ENCODE measurements at regions not wholly inside any gene's neighbourhood (a gene's known extent, or its start where the extent isn't known, plus 50 kb on each side); places are given as distances from the start of the nearest gene placed in this dataset.

DNA sequence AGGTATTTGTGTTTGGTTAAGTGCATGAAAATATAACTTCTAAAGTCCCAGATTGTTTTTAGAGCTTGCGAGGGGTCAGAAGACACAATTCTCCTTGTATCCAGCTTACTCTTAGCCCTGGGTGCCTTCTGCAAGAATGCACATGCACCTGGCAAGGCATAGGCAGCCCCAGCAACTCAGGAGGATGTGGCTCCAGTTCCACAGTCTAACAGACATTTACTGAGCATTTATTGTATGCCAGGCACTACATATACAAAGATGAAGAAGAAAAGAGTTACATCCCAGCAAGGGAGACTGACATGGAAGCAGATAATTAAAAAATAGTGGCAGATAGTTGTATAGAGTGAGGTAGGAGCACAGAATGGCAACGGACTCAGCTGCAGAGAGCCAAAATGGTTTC lies 101.1 kb upstream of the FRY start:
- no peak overlapping the region for H3K27ac ChIP-seq (ENCODE audit: low read length)
- no peak overlapping the region for H3K4me3 ChIP-seq (ENCODE audit: low read depth in 1 of 2, low read length in 2 of 2)
- H3K36me3 ChIP-seq (ENCODE audit: control insufficient read depth in 1 of 2, insufficient read depth in 2 of 2, low read length in 2 of 2): no peaks in the 10 kb centered on the region
- H3K4me1 ChIP-seq (ENCODE audit: control insufficient read depth in 1 of 2, insufficient read depth in 2 of 2, low read length in 2 of 2): peaks cover 0 to 3% of the 10 kb centered on the region in 2 donors
- no peaks in the 10 kb centered on the region for H3K9me3 ChIP-seq (ENCODE audit: control insufficient read depth in 1 of 2, low read length in 2 of 2)
- no peaks in the 10 kb centered on the region for H3K27me3 ChIP-seq (ENCODE audit: low read depth, low read length)

GRCh38 chr13:31930901-31931522 lies 100.6 kb upstream of the FRY start:
- no peaks in the 10 kb centered on the region for H3K9me3 ChIP-seq (ENCODE audit: control insufficient read depth in 1 of 2, low read length in 2 of 2)
- no peak overlapping the region for H3K4me3 ChIP-seq (ENCODE audit: low read depth in 1 of 2, low read length in 2 of 2)
- no peaks in the 10 kb centered on the region for H3K27me3 ChIP-seq (ENCODE audit: low read depth, low read length)
- H3K27ac ChIP-seq (ENCODE audit: low read length): no peak overlapping the region
- no peaks in the 10 kb centered on the region for H3K36me3 ChIP-seq (ENCODE audit: control insufficient read depth in 1 of 2, insufficient read depth in 2 of 2, low read length in 2 of 2)
- H3K4me1 ChIP-seq (ENCODE audit: control insufficient read depth in 1 of 2, insufficient read depth in 2 of 2, low read length in 2 of 2): peaks cover 0 to 3% of the 10 kb centered on the region in 2 donors

- H3K27ac ChIP-seq (ENCODE audit: low read length): no peak overlapping the region
- no peaks in the 10 kb centered on the region for H3K9me3 ChIP-seq (ENCODE audit: control insufficient read depth in 1 of 2, low read length in 2 of 2)
- H3K36me3 ChIP-seq (ENCODE audit: control insufficient read depth in 1 of 2, insufficient read depth in 2 of 2, low read length in 2 of 2): no peaks in the 10 kb centered on the region
- H3K27me3 ChIP-seq (ENCODE audit: low read depth, low read length): no peaks in the 10 kb centered on the region
- H3K4me1 ChIP-seq (ENCODE audit: control insufficient read depth in 1 of 2, insufficient read depth in 2 of 2, low read length in 2 of 2): no peaks in the 10 kb centered on the region
- H3K4me3 ChIP-seq (ENCODE audit: low read depth in 1 of 2, low read length in 2 of 2): no peak overlapping the region
Observed at GRCh38 chr13:31937436-31937835, 94.1 kb upstream of the FRY start.

- peaks cover 0 to 9% of the 10 kb centered on the region in 2 donors for H3K4me1 ChIP-seq (ENCODE audit: control insufficient read depth in 1 of 2, insufficient read depth in 2 of 2, low read length in 2 of 2)
- no peak overlapping the region for H3K4me3 ChIP-seq (ENCODE audit: low read depth in 1 of 2, low read length in 2 of 2)
- H3K27me3 ChIP-seq (ENCODE audit: low read depth, low read length): no peaks in the 10 kb centered on the region
- H3K27ac ChIP-seq (ENCODE audit: low read length): no peak overlapping the region
- no peaks in the 10 kb centered on the region for H3K9me3 ChIP-seq (ENCODE audit: control insufficient read depth in 1 of 2, low read length in 2 of 2)
- no peaks in the 10 kb centered on the region for H3K36me3 ChIP-seq (ENCODE audit: control insufficient read depth in 1 of 2, insufficient read depth in 2 of 2, low read length in 2 of 2)
Observed at GRCh38 chr13:31940076-31940475, 91.5 kb upstream of the FRY start.

DNA sequence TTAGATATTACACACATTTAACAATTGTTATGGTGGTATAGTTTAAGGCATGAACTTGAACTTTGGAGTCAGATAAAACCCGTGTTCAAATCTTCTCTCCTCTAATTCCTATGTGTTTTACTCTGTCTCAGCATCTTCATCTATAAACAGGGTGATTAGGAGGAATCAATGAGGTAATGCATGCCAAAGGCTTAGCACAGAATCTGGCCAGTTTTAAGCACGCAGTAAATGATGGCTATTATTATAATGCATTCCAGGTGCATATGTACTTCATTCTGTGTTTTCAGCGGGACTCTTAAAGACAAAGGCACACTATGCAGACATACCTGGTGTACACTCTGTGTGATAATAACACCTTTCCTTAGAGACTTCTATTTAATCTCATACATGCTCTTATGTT lies 88.0 kb upstream of the FRY start:
- Histone ChIP-seq H3K4me3 (ENCODE audit: low read depth in 1 of 2, low read length in 2 of 2) (no peak overlapping the region), H3K4me1 (ENCODE audit: control insufficient read depth in 1 of 2, insufficient read depth in 2 of 2, low read length in 2 of 2) (peaks cover 0 to 14% of the 10 kb centered on the region in 2 donors), H3K27ac (ENCODE audit: low read length) (no peak overlapping the region), H3K36me3 (ENCODE audit: control insufficient read depth in 1 of 2, insufficient read depth in 2 of 2, low read length in 2 of 2) (no peaks in the 10 kb centered on the region), H3K27me3 (ENCODE audit: low read depth, low read length) (no peaks in the 10 kb centered on the region), H3K9me3 (ENCODE audit: control insufficient read depth in 1 of 2, low read length in 2 of 2) (no peaks in the 10 kb centered on the region)

- Histone ChIP-seq H3K4me1 (ENCODE audit: control insufficient read depth in 1 of 2, insufficient read depth in 2 of 2, low read length in 2 of 2) (peaks cover 0 to 14% of the 10 kb centered on the region in 2 donors), H3K4me3 (ENCODE audit: low read depth in 1 of 2, low read length in 2 of 2) (no peak overlapping the region), H3K9me3 (ENCODE audit: control insufficient read depth in 1 of 2, low read length in 2 of 2) (no peaks in the 10 kb centered on the region), H3K27ac (ENCODE audit: low read length) (no peak overlapping the region), H3K27me3 (ENCODE audit: low read depth, low read length) (no peaks in the 10 kb centered on the region), H3K36me3 (ENCODE audit: control insufficient read depth in 1 of 2, insufficient read depth in 2 of 2, low read length in 2 of 2) (no peaks in the 10 kb centered on the region)
Observed at GRCh38 chr13:31944262-31945160, 87.1 kb upstream of the FRY start.

GRCh38 chr13:31945202-31945961 lies 86.2 kb upstream of the FRY start:
- no peaks in the 10 kb centered on the region for H3K9me3 ChIP-seq (ENCODE audit: control insufficient read depth in 1 of 2, low read length in 2 of 2)
- H3K27ac ChIP-seq (ENCODE audit: low read length): no peak overlapping the region
- no peaks in the 10 kb centered on the region for H3K36me3 ChIP-seq (ENCODE audit: control insufficient read depth in 1 of 2, insufficient read depth in 2 of 2, low read length in 2 of 2)
- no peaks in the 10 kb centered on the region for H3K27me3 ChIP-seq (ENCODE audit: low read depth, low read length)
- peaks cover 0 to 14% of the 10 kb centered on the region in 2 donors for H3K4me1 ChIP-seq (ENCODE audit: control insufficient read depth in 1 of 2, insufficient read depth in 2 of 2, low read length in 2 of 2)
- H3K4me3 ChIP-seq (ENCODE audit: low read depth in 1 of 2, low read length in 2 of 2): no peak overlapping the region

GRCh38 chr13:31946091-31946770 lies 85.3 kb upstream of the FRY start:
- no peaks in the 10 kb centered on the region for H3K9me3 ChIP-seq (ENCODE audit: control insufficient read depth in 1 of 2, low read length in 2 of 2)
- H3K4me3 ChIP-seq (ENCODE audit: low read depth in 1 of 2, low read length in 2 of 2): no peak overlapping the region
- H3K27me3 ChIP-seq (ENCODE audit: low read depth, low read length): no peaks in the 10 kb centered on the region
- no peak overlapping the region for H3K27ac ChIP-seq (ENCODE audit: low read length)
- H3K36me3 ChIP-seq (ENCODE audit: control insufficient read depth in 1 of 2, insufficient read depth in 2 of 2, low read length in 2 of 2): no peaks in the 10 kb centered on the region
- peaks cover 0 to 14% of the 10 kb centered on the region in 2 donors for H3K4me1 ChIP-seq (ENCODE audit: control insufficient read depth in 1 of 2, insufficient read depth in 2 of 2, low read length in 2 of 2)

DNA sequence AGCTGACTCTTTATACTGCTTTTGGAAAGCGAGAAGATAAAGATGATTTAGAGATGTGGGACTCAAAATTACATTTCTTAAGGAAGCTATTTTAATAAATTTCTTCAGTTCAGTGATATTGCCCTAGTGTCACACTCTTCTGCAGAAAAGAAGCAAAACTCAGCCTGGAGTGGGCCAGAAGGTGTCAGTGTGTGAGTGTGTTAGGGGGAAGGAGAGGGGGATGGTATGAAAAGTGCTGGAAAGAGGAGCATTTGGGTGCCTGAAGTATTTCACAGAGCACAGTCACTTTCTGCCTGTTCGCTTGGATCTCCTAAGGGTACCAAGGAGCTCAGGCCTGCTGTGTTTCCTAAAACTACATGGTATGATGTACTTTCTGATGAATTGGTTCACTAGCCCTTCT lies 84.5 kb upstream of the FRY start:
- Histone ChIP-seq H3K36me3 (ENCODE audit: control insufficient read depth in 1 of 2, insufficient read depth in 2 of 2, low read length in 2 of 2) (no peaks in the 10 kb centered on the region), H3K4me1 (ENCODE audit: control insufficient read depth in 1 of 2, insufficient read depth in 2 of 2, low read length in 2 of 2) (peaks cover 0 to 14% of the 10 kb centered on the region in 2 donors), H3K9me3 (ENCODE audit: control insufficient read depth in 1 of 2, low read length in 2 of 2) (no peaks in the 10 kb centered on the region), H3K4me3 (ENCODE audit: low read depth in 1 of 2, low read length in 2 of 2) (no peak overlapping the region), H3K27me3 (ENCODE audit: low read depth, low read length) (no peaks in the 10 kb centered on the region), H3K27ac (ENCODE audit: low read length) (no peak overlapping the region)

GRCh38 chr13:31947506-31947905 lies 84.1 kb upstream of the FRY start:
- H3K4me1 ChIP-seq (ENCODE audit: control insufficient read depth in 1 of 2, insufficient read depth in 2 of 2, low read length in 2 of 2): peaks cover 0 to 14% of the 10 kb centered on the region in 2 donors

GRCh38 chr13:31949486-31949885 lies 82.1 kb upstream of the FRY start:
- Histone ChIP-seq H3K9me3 (ENCODE audit: control insufficient read depth in 1 of 2, low read length in 2 of 2) (no peaks in the 10 kb centered on the region), H3K36me3 (ENCODE audit: control insufficient read depth in 1 of 2, insufficient read depth in 2 of 2, low read length in 2 of 2) (no peaks in the 10 kb centered on the region), H3K4me1 (ENCODE audit: control insufficient read depth in 1 of 2, insufficient read depth in 2 of 2, low read length in 2 of 2) (peaks cover 0 to 11% of the 10 kb centered on the region in 2 donors), H3K4me3 (ENCODE audit: low read depth in 1 of 2, low read length in 2 of 2) (no peak overlapping the region), H3K27ac (ENCODE audit: low read length) (no peak overlapping the region), H3K27me3 (ENCODE audit: low read depth, low read length) (no peaks in the 10 kb centered on the region)

More at GRCh38 chr13:31947506-31947905, 84.1 kb upstream of the FRY start:
- no peaks in the 10 kb centered on the region for H3K9me3 ChIP-seq (ENCODE audit: control insufficient read depth in 1 of 2, low read length in 2 of 2)
- H3K27me3 ChIP-seq (ENCODE audit: low read depth, low read length): no peaks in the 10 kb centered on the region
- no peaks in the 10 kb centered on the region for H3K36me3 ChIP-seq (ENCODE audit: control insufficient read depth in 1 of 2, insufficient read depth in 2 of 2, low read length in 2 of 2)
- H3K27ac ChIP-seq (ENCODE audit: low read length): no peak overlapping the region
- no peak overlapping the region for H3K4me3 ChIP-seq (ENCODE audit: low read depth in 1 of 2, low read length in 2 of 2)
